RWPE2 (cell line): ENCODE measurements at regions not wholly inside any gene's neighbourhood (a gene's known extent, or its start where the extent isn't known, plus 50 kb on each side); places are given as distances from the start of the nearest gene placed in this dataset.
"Not testable (repeated sequence)": the region's sequence is repeated elsewhere in the genome, so short reads cannot be mapped to it uniquely, and the experiment has no call there.

ENCODE experiments used
- ATAC-seq: fragments of 200-7000 bp; cut with Tn5 transposase; 3 replicates; pipeline ENCODE4 v1.9.1; 2021; ENCODE audit warnings: low read depth
- DNase-seq: peaks from one replicate; pipeline ENCODE4 v3.0.0-alpha.2; 2020; ENCODE audit warnings: low spot score
- H3K27ac ChIP-seq: fragments of 450-650 bp; 2 replicates; pipeline ENCODE4 v1.5.1; 2017; ENCODE audit warnings: mild to moderate bottlenecking; ENCODE audit not compliant: poor library complexity, severe bottlenecking
- H3K27me3 ChIP-seq: fragments of 250-450 bp; sonication (Bioruptor Pico); 2 replicates; pipeline ENCODE4 v1.5.1; 2021; ENCODE audit warnings: mild to moderate bottlenecking, moderate library complexity; ENCODE audit not compliant: insufficient read depth, poor library complexity, severe bottlenecking
- H3K36me3 ChIP-seq: fragments of 250-450 bp; sonication (Bioruptor Pico); 2 replicates; pipeline ENCODE4 v1.5.1; 2020; ENCODE audit warnings: low read depth, mild to moderate bottlenecking, moderate library complexity
- H3K4me1 ChIP-seq: fragments of 250-450 bp; sonication (Bioruptor Pico); 2 replicates; pipeline ENCODE4 v1.5.1; 2021; ENCODE audit warnings: mild to moderate bottlenecking, moderate library complexity; ENCODE audit not compliant: insufficient read depth, poor library complexity, severe bottlenecking
- H3K4me3 ChIP-seq: fragments of 250-450 bp; sonication (Bioruptor Pico); 2 replicates; pipeline ENCODE4 v1.5.1; 2021; ENCODE audit warnings: mild to moderate bottlenecking, moderate library complexity; ENCODE audit not compliant: severe bottlenecking
- H3K9me3 ChIP-seq: fragments of 250-450 bp; sonication (Bioruptor Pico); 2 replicates; pipeline ENCODE4 v1.5.1; 2021; ENCODE audit warnings: mild to moderate bottlenecking, moderate library complexity; ENCODE audit not compliant: severe bottlenecking
- TF ChIP-seq, protein P1 (sequence below): fragments of 450-650 bp; IDR thresholded peaks from one replicate; pipeline ENCODE4 v1.5.1; 2017; ENCODE audit warnings: mild to moderate bottlenecking, moderate library complexity; ENCODE audit not compliant: poor library complexity, severe bottlenecking

DNA sequence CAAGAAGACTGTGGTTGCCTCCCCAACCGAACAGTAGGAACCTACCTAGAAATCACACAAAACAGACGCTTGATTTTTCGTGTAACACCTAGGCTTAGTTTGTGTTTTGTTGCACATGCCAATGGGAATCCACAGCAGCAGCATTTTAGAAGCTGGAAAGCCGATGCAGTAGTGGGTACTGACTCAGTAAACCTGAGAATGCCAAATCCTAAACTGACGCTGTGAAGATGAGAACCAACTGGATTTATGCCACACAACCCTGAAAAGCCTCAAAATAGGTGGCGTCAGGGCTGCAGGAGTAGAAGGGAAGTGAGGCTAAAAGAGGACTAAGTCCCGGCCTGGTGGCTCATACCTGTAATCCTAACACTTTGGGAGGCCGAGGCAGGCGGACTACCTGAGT is 162.5 kb downstream of the REEP3 start:
- no peak for ATAC-seq
- Histone ChIP-seq H3K9me3 (no peaks in the 10 kb centered on the region), H3K4me1 (peaks cover 6% of the 10 kb centered on the region), H3K27ac (no peak overlapping the region), H3K36me3 (no peaks in the 10 kb centered on the region), H3K4me3 (no peak overlapping the region), H3K27me3 (no peaks in the 10 kb centered on the region)
- DNase-seq, result no peak
- TF ChIP-seq, protein P1, sequence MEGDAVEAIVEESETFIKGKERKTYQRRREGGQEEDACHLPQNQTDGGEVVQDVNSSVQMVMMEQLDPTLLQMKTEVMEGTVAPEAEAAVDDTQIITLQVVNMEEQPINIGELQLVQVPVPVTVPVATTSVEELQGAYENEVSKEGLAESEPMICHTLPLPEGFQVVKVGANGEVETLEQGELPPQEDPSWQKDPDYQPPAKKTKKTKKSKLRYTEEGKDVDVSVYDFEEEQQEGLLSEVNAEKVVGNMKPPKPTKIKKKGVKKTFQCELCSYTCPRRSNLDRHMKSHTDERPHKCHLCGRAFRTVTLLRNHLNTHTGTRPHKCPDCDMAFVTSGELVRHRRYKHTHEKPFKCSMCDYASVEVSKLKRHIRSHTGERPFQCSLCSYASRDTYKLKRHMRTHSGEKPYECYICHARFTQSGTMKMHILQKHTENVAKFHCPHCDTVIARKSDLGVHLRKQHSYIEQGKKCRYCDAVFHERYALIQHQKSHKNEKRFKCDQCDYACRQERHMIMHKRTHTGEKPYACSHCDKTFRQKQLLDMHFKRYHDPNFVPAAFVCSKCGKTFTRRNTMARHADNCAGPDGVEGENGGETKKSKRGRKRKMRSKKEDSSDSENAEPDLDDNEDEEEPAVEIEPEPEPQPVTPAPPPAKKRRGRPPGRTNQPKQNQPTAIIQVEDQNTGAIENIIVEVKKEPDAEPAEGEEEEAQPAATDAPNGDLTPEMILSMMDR, result no peak

DNA sequence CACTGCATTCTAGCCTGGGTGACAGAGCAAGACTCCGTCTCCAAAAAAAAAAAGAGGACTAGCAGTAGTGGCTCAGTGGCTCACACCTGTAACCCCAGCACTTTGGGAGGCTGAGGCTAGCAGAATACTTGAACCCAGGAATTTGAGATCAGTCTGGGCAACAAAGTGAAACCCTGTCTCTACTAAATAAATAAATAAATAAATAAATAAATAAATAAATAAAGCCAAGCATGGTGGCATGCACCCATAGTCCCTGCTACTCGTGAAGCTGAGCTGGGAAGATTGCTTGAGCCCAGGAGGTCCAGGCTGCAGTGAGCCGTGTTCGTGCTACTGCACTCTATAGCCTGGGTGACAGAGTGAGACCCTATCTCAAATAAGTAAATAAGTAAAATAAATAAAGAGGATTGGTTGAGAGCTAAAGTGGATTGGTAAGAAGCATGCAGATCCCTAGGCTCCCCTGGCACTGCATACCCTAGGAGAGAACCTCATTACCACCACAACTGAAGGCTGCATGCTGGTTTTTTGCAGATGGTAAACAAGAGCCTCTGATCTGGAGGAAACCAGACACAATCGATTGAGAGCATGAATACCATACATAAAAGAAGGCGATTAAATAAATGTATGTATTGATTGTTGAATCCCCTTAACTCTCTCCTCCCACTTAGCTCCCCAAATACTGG is 163.2 kb downstream of the REEP3 start:
- Histone ChIP-seq H3K27ac (no peak overlapping the region), H3K4me1 (peaks cover 6% of the 10 kb centered on the region), H3K36me3 (no peaks in the 10 kb centered on the region), H3K4me3 (no peak overlapping the region), H3K27me3 (no peaks in the 10 kb centered on the region), H3K9me3 (no peaks in the 10 kb centered on the region)
- TF ChIP-seq, protein P1, result no peak
- DNase-seq (no peak), ATAC-seq (no peak)

DNA sequence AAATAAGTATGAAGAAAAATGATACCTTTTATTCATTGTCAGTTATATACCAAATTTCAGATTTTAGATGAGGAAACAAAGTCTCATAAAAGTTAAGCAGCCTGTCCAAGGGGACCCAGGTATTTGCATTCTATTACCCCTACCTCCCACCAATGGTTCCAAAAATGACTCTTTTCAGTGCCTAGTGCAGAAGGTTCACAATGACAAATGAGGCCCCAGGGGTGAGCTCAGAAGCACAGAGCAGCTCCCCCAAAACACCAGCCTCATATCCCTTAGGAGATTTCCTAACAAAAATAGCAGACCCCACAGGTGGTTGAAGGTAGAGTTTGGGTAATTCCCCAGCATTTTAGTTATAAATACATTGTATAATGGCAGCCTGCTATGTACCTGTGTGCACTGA is 168.6 kb downstream of the REEP3 start:
- no peaks in the 10 kb centered on the region for H3K27me3 ChIP-seq
- H3K4me1 ChIP-seq, result no peaks in the 10 kb centered on the region
- no peak overlapping the region for H3K4me3 ChIP-seq
- TF ChIP-seq, protein P1, result no peak
- ATAC-seq (no peak), DNase-seq (no peak)
- no peaks in the 10 kb centered on the region for H3K9me3 ChIP-seq
- no peaks in the 10 kb centered on the region for H3K36me3 ChIP-seq
- no peak overlapping the region for H3K27ac ChIP-seq

DNA sequence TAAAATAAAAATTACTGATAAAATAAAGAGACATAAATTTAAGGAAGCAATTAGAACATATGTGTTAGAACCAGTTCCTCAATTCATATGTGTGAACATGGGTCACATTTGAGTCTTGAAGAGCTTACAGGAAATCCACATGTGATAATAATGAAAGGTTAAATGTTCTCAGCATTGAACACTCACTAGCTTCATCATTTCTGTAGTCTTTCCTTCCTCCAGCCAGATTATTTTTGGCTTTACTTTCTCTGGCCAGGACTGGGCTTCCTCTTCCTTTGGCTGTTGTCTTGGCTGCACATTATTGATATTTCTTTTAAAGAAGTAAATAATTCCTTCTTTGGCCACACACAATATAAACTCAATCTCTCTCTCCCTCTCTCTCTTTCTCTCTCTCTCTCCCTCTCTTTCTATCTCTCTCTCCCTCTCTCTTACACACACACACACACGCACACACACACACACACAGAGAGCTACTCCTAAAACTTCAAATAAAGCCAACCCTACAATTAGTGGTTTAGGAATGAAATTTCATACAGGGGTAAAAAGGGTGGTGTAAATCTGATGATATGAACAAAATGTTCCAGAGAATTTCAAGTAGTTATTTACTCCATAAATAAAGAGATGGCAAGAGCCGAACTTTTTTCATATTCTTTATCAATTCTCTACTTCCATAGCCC is 171.2 kb downstream of the REEP3 start:
- Histone ChIP-seq H3K4me3 (no peak overlapping the region), H3K4me1 (peaks cover 5% of the 10 kb centered on the region), H3K27me3 (no peaks in the 10 kb centered on the region), H3K9me3 (no peaks in the 10 kb centered on the region), H3K36me3 (no peaks in the 10 kb centered on the region), H3K27ac (no peak overlapping the region)
- ATAC-seq, result no peak
- no peak for DNase-seq
- TF ChIP-seq, protein P1, result no peak

DNA sequence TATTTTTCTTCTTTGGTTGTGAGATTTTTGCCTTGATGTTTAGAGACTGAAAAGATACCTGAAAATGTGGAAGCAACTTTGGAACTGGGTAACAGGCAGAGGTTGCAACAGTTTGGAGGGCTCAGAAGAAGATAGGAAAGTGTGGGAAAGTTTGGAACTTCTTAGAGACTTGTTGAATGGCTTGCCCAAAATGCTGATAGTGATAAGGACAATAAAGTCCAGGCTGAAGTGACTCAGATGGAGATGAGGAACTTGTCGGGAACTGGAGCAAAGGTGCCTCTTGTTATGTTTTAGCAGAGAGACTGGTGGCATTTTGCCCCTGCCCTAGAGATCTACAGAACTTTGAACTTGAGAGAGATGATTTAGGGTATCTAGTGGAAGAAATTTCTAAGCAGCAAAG is 171.8 kb downstream of the REEP3 start:
- H3K4me1 ChIP-seq, ATAC-seq, H3K36me3 ChIP-seq, H3K27me3 ChIP-seq, H3K4me3 ChIP-seq, DNase-seq, H3K27ac ChIP-seq, H3K9me3 ChIP-seq: not testable (repeated sequence)
